Transverse colon (tissue), 4 donors: ENCODE measurements at regions not wholly inside any gene's neighbourhood (a gene's known extent, or its start where the extent isn't known, plus 50 kb on each side); places are given as distances from the start of the nearest gene placed in this dataset.
"Not testable (repeated sequence)": the region's sequence is repeated elsewhere in the genome, so short reads cannot be mapped to it uniquely, and the experiment has no call there.

ENCODE experiments used
- DNase-seq: peaks from one replicate; pipeline ENCODE4 v3.0.0-alpha.2; 2019
- H3K27ac ChIP-seq, 4 donors: fragments of 200-600 bp; sonication (generic); 2 replicates each; pipeline ENCODE4 v1.5.1; 2016 to 2018; ENCODE audit warnings: inconsistent platforms in 4 of 4
- H3K27me3 ChIP-seq: fragments of 200-600 bp; sonication (generic); 2 replicates; pipeline ENCODE4 v1.5.1; 2017; ENCODE audit warnings: inconsistent platforms
- H3K36me3 ChIP-seq, 4 donors: fragments of 200-600 bp; sonication (generic); 2 replicates each; pipeline ENCODE4 v1.5.1; 2017 to 2019; ENCODE audit warnings: inconsistent platforms in 4 of 4
- H3K4me1 ChIP-seq, 4 donors: fragments of 200-600 bp; sonication (generic); 2 replicates each; pipeline ENCODE4 v1.5.1; 2017 to 2020; ENCODE audit warnings: inconsistent platforms in 4 of 4
- H3K4me3 ChIP-seq, 4 donors: fragments of 200-600 bp; sonication (generic); 1 replicate in 1 of 4; 2 replicates in 3 of 4; pipeline versions ENCODE4 v1.5.1 to v1.6.1; 2017 to 2019; ENCODE audit warnings: inconsistent platforms in 4 of 4
- H3K9me3 ChIP-seq, 2 donors: fragments of 200-600 bp; sonication (generic); 2 replicates each; pipeline ENCODE4 v1.5.1; 2017 to 2019; ENCODE audit warnings: inconsistent platforms in 2 of 2
- EP300 ChIP-seq: sonication (generic); formaldehyde crosslinking; IDR thresholded peaks from one replicate; pipeline ENCODE4 v1.6.1; 2017; ENCODE audit warnings: antibody characterized with exemption, low read depth
- POLR2A ChIP-seq: fragments of 450-650 bp; IDR thresholded peaks from one replicate; pipeline ENCODE4 v1.6.1; 2016; ENCODE audit warnings: antibody characterized with exemption, mild to moderate bottlenecking, moderate library complexity
- POLR2AphosphoS5 ChIP-seq, 3 donors: sonication (generic); formaldehyde crosslinking; IDR thresholded peaks; one replicate each; pipeline ENCODE4 v1.6.1; 2016; ENCODE audit warnings: antibody characterized with exemption in 3 of 3
- WGBS, 2 donors: methylation state at CpG; one replicate each; pipeline ENCODE4 v1.1.5; 2018; ENCODE audit warnings: low coverage in 1 of 2; 5-methylcytosine and 5-hydroxymethylcytosine counted together
- in situ Hi-C, 4 donors: fragments of 200-750 bp; cut with MboI; loops; one replicate each; pipeline versions ENCODE4 v1.15.0 to v1.15.1; 2017; ENCODE audit warnings: low sequenced_read_pairs in 3 of 4, low pct_ligation_motif_present in 1 of 4, low pct_unique_long_range_greater_than_20kb in 1 of 4
- intact Hi-C: fragments of 100-400 bp; cut with DNase I; formaldehyde crosslinking; loops from one replicate; pipeline ENCODE4 v1.15.1; 2023; ENCODE audit warnings: low total_unique reads
- TF ChIP-seq, protein P1 (sequence below), 5 experiments: fragments of 200-600 bp in 3 of 5; fragments of 450-650 bp in 2 of 5; sonication (generic) in 3 of 5; IDR thresholded peaks; 1 replicate in 2 of 5; 2 replicates in 3 of 5; pipeline ENCODE4 v1.5.1; 2016 to 2017; ENCODE audit warnings: antibody characterized with exemption in 5 of 5, inconsistent platforms in 3 of 5, mild to moderate bottlenecking in 2 of 5, moderate library complexity in 1 of 5

DNA sequence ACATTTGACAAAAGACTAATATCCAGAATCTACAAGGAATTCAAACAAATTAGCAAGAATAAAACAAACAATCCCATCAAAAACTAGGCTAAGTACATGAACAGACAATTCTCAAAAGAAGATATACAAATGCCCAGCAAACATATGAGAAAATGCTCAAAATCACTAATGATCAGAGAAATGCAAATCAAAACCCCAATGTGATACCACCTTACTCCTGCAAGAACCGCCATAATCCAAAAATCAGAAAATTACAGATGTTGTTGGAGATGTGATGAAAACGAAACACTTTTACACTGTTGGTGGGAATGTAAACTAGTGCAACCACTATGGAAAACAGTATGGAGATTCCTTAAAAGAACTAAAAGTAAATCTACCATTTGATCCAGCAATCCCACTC is 79.4 kb downstream of the SNTN start:
- Histone ChIP-seq H3K36me3 (no peaks in the 10 kb centered on the region), H3K4me3 (no peak overlapping the region), H3K4me1 (no peaks in the 10 kb centered on the region), H3K9me3 (no peaks in the 10 kb centered on the region), H3K27me3 (no peaks in the 10 kb centered on the region), H3K27ac (no peak overlapping the region)
- in situ Hi-C loops: no loop called here
- 91 to 96% methylated on average over 2 of the region's 2 CpGs for WGBS, 2 donors
- DNase-seq: no peak
- TF ChIP-seq EP300 (no peak), POLR2AphosphoS5 (IDR thresholded peaks at IDR 0.05) (no peak), POLR2A (no peak)
- TF ChIP-seq, protein P1, sequence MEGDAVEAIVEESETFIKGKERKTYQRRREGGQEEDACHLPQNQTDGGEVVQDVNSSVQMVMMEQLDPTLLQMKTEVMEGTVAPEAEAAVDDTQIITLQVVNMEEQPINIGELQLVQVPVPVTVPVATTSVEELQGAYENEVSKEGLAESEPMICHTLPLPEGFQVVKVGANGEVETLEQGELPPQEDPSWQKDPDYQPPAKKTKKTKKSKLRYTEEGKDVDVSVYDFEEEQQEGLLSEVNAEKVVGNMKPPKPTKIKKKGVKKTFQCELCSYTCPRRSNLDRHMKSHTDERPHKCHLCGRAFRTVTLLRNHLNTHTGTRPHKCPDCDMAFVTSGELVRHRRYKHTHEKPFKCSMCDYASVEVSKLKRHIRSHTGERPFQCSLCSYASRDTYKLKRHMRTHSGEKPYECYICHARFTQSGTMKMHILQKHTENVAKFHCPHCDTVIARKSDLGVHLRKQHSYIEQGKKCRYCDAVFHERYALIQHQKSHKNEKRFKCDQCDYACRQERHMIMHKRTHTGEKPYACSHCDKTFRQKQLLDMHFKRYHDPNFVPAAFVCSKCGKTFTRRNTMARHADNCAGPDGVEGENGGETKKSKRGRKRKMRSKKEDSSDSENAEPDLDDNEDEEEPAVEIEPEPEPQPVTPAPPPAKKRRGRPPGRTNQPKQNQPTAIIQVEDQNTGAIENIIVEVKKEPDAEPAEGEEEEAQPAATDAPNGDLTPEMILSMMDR (IDR thresholded peaks at IDR 0.05): no peak
- intact Hi-C loops: no loop called here

DNA sequence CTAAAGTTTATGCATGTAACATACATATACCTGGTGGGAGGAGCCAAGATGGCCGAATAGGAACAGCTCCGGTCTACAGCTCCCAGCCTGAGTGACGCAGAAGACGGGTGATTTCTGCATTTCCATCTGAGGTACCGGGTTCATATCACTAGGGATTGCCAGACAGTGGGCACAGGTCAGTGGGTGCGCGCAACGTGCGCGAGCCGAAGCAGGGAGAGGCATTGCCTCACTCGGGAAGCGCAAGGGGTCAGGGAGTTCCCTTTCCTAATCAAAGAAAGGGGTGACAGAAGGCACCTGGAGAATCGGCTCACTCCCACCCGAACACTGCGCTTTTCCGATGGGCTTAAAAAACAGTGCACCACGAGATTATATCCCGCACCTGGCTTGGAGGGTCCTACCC is 80.8 kb downstream of the SNTN start:
- H3K36me3 ChIP-seq, H3K4me1 ChIP-seq, H3K9me3 ChIP-seq, H3K4me3 ChIP-seq, intact Hi-C loops, in situ Hi-C loops, H3K27ac ChIP-seq, H3K27me3 ChIP-seq, DNase-seq: not testable (repeated sequence)
- 97 to 100% methylated on average over 2 to 19 of the region's 19 CpGs for WGBS, 2 donors

DNA sequence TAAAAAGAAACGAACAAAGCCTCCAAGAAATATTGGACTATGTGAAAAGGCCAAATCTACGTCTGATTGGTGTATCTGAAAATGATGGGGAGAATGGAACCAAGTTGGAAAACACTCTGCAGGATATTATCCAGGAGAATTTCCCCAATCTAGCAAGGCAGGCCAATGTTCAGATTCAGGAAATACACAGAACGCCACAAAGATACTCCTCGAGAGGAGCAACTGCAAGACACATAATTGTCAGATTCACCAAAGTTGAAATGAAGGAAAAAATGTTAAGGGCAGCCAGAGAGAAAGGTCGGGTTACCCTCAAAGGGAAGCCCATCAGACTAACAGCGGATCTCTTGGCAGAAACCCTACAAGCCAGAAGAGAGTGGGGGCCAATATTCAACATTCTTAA is 82.2 kb downstream of the SNTN start:
- H3K27ac ChIP-seq, intact Hi-C loops, DNase-seq, H3K9me3 ChIP-seq, H3K4me1 ChIP-seq, H3K36me3 ChIP-seq, H3K4me3 ChIP-seq, H3K27me3 ChIP-seq, in situ Hi-C loops: not testable (repeated sequence)
- WGBS, 2 donors: 82 to 88% methylated on average over 4 to 6 of the region's 6 CpGs

DNA sequence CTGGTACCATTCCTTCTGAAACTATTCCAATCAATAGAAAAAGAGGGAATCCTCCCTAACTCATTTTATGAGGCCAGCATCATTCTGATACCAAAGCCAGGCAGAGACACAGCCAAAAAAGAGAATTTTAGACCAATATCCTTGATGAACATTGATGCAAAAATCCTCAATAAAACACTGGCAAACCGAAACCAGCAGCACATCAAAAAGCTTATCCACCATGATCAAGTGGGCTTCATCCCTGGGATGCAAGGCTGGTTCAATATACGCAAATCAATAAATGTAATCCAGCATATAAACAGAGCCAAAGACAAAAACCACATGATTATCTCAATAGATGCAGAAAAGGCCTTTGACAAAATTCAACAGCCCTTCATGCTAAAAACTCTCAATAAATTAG is 82.3 kb upstream of the C3orf49 start:
- no CpG with 5 or more reads among the region's 2 CpGs for WGBS, 2 donors
- H3K4me3 ChIP-seq, H3K27ac ChIP-seq, H3K4me1 ChIP-seq, in situ Hi-C loops, H3K27me3 ChIP-seq, intact Hi-C loops, H3K36me3 ChIP-seq, H3K9me3 ChIP-seq, DNase-seq: not testable (repeated sequence)

DNA sequence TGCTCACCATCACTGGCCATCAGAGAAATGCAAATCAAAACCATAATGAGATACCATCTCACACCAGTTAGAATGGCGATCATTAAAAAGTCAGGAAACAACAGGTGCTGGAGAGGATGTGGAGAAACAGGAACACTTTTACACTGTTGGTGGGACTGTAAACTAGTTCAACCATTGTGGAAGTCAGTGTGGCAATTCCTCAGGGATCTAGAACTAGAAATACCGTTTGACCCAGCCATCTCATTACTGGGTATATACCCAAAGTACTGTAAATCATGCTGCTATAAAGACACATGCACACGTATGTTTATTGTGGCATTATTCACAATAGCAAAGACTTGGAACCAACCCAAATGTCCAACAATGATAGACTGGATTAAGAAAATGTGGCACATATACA is 80.5 kb upstream of the C3orf49 start:
- DNase-seq, H3K4me3 ChIP-seq, H3K36me3 ChIP-seq, H3K9me3 ChIP-seq, in situ Hi-C loops, H3K27ac ChIP-seq, intact Hi-C loops, H3K27me3 ChIP-seq, H3K4me1 ChIP-seq: not testable (repeated sequence)
- WGBS, 2 donors: 65% methylated on average over 2 of the region's 3 CpGs; no CpG with 5 or more reads in 1 of the 2 donors

DNA sequence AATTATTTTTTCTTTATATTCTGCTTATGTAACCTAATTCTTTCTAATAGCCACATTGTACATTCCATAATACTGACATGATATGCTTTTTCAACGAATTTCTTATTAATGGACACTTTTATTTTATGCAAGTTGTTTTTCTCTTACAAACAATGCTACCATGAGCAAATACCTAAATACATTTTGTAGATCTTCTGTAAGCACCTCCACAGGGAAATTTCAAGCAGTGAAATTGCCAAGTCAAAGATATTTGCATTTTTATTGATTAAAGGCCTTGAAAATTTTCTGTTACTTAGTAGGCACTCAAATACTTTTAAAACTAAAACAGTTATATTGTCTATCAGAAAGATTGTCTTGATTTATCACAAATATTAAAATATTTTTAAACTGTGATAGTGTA is 79.6 kb upstream of the C3orf49 start:
- no peaks in the 10 kb centered on the region for H3K4me1 ChIP-seq
- in situ Hi-C loops (no loop called here), intact Hi-C loops (no loop called here)
- TF ChIP-seq POLR2A (no peak), POLR2AphosphoS5 (IDR thresholded peaks at IDR 0.05) (no peak)
- H3K9me3 ChIP-seq: no peaks in the 10 kb centered on the region
- no peaks in the 10 kb centered on the region for H3K27me3 ChIP-seq
- H3K27ac ChIP-seq: no peak overlapping the region
- no peak for DNase-seq
- H3K4me3 ChIP-seq: no peak overlapping the region
- 64 to 80% methylated on average over 1 of the region's 1 CpG for WGBS, 2 donors
- H3K36me3 ChIP-seq: no peaks in the 10 kb centered on the region

DNA sequence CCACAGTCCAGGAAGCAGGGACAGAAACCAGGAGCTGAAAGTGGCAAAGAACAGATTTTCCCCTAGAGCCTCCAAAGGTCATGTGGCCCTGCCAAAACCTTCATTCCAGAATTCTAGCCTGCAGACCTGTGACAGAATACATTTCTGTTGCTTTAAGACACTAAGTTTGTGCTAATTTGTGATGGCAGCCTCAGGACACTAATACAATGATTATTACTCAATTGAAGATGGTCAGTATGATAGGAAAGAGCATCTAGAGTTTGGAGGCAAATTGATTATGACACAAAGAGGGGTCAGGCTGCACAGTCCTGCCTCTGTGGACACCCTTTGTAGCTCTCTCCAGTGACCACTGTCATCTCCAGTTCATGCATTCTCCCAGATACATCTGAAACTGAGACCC is 79.0 kb upstream of the C3orf49 start:
- Histone ChIP-seq H3K27me3 (no peaks in the 10 kb centered on the region), H3K4me3 (no peak overlapping the region), H3K4me1 (no peaks in the 10 kb centered on the region), H3K27ac (no peak overlapping the region), H3K9me3 (no peaks in the 10 kb centered on the region), H3K36me3 (no peaks in the 10 kb centered on the region)
- in situ Hi-C loops (no loop called here), intact Hi-C loops (no loop called here)
- DNase-seq: no peak
- TF ChIP-seq POLR2A: no peak
- TF ChIP-seq POLR2AphosphoS5 (IDR thresholded peaks at IDR 0.05): no peak
- TF ChIP-seq, protein P1 (IDR thresholded peaks at IDR 0.05): no peak
- no peak for TF ChIP-seq EP300

DNA sequence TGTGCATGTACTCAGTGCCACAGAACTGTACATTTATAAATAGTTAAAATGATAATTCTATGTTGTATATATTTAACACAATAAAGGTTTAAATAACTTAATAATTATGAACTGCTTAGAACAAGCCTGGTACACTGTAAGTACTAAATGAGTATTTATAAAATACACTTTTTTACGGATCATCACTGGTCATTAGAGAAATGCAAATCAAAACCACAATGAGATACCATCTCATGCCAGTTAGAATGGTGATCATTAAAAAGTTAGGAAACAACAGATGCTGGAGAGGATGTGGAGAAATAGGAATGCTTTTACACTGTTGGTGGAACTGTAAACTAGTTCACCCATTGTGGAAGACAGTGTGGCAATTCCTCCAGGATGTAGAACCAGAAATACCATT is 74.4 kb upstream of the C3orf49 start:
- H3K27me3 ChIP-seq, intact Hi-C loops, H3K4me3 ChIP-seq, DNase-seq, H3K27ac ChIP-seq, H3K9me3 ChIP-seq, H3K36me3 ChIP-seq, in situ Hi-C loops, H3K4me1 ChIP-seq: not testable (repeated sequence)
- WGBS, 2 donors: 79 to 90% methylated on average over 1 of the region's 1 CpG
